Thyroid gland (tissue), 4 donors: ENCODE measurements at regions not wholly inside any gene's neighbourhood (a gene's known extent, or its start where the extent isn't known, plus 50 kb on each side); places are given as distances from the start of the nearest gene placed in this dataset.

Experiments
- CTCF ChIP-seq, 6 experiments: fragments of 200-600 bp in 3 of 6; fragments of 450-650 bp in 3 of 6; sonication (generic) in 3 of 6; IDR thresholded peaks; one replicate each; pipeline ENCODE4 v1.5.1; 2016 to 2019; ENCODE audit warnings: antibody characterized with exemption in 6 of 6, mild to moderate bottlenecking in 2 of 6, inconsistent platforms in 1 of 6, moderate library complexity in 1 of 6
- POLR2A ChIP-seq, 2 donors: fragments of 450-650 bp; IDR thresholded peaks; one replicate each; pipeline ENCODE4 v1.6.1; 2017; ENCODE audit warnings: antibody characterized with exemption in 2 of 2, mild to moderate bottlenecking in 2 of 2, moderate library complexity in 1 of 2

- TF ChIP-seq CTCF (IDR thresholded peaks at IDR 0.05) (no peak), POLR2A (IDR thresholded peaks at IDR 0.05) (no peak)
Observed at GRCh38 chr4:82097504-82097903, 276.3 kb downstream of the HNRNPD start.
